GM23338 (cell line): ENCODE measurements at regions not wholly inside any gene's neighbourhood (a gene's known extent, or its start where the extent isn't known, plus 50 kb on each side); places are given as distances from the start of the nearest gene placed in this dataset.

ENCODE experiments used
- ATAC-seq: fragments of 200-7000 bp; cut with Tn5 transposase; 3 replicates; pipeline ENCODE4 v1.9.1; 2020
- DNase-seq: peaks from one replicate; pipeline ENCODE4 v3.0.0-alpha.2; 2015; ENCODE audit warnings: low spot score
- H2AFZ ChIP-seq: fragments of 200-600 bp; sonication (generic); 2 replicates; pipeline ENCODE4 v1.8.0; 2016; ENCODE audit warnings: antibody characterized with exemption, mild to moderate bottlenecking, moderate library complexity
- H3F3A ChIP-seq: fragments of 200-600 bp; sonication (generic); replicated peaks from 2 replicates; pipeline ENCODE4 v1.8.0; 2017; ENCODE audit warnings: antibody characterized with exemption, mixed run types, low read depth
- H3K27ac ChIP-seq: fragments of 200-600 bp; sonication (generic); 2 replicates; pipeline ENCODE4 v1.6.1; 2016; ENCODE audit warnings: low read depth
- H3K27me3 ChIP-seq: fragments of 200-600 bp; sonication (generic); 2 replicates; pipeline ENCODE4 v1.8.0; 2016; ENCODE audit warnings: mild to moderate bottlenecking, mixed run types, moderate library complexity; ENCODE audit not compliant: insufficient read depth
- H3K36me3 ChIP-seq: fragments of 200-600 bp; sonication (generic); 2 replicates; pipeline ENCODE4 v1.8.0; 2016; ENCODE audit warnings: mild to moderate bottlenecking; ENCODE audit not compliant: insufficient read depth
- H3K4me1 ChIP-seq: fragments of 200-600 bp; sonication (generic); 2 replicates; pipeline ENCODE4 v1.8.0; 2016; ENCODE audit warnings: mild to moderate bottlenecking, moderate library complexity; ENCODE audit not compliant: insufficient read depth
- H3K4me2 ChIP-seq: fragments of 200-600 bp; sonication (generic); 2 replicates; pipeline ENCODE4 v1.7.1; 2017; ENCODE audit warnings: mixed run types
- H3K4me3 ChIP-seq: fragments of 200-600 bp; sonication (generic); 2 replicates; pipeline ENCODE4 v1.6.1; 2016; ENCODE audit warnings: mixed run types
- H3K79me2 ChIP-seq: fragments of 200-600 bp; sonication (generic); replicated peaks from 2 replicates; pipeline ENCODE4 v1.8.0; 2017; ENCODE audit warnings: mild to moderate bottlenecking; ENCODE audit not compliant: insufficient read depth
- H3K9me2 ChIP-seq: fragments of 200-600 bp; sonication (generic); 2 replicates; pipeline ENCODE4 v1.8.0; 2017; ENCODE audit not compliant: insufficient read depth
- H4K20me1 ChIP-seq: fragments of 200-600 bp; sonication (generic); replicated peaks from 2 replicates; pipeline ENCODE4 v1.8.0; 2017; ENCODE audit warnings: mild to moderate bottlenecking; ENCODE audit not compliant: insufficient read depth
- H3K27ac Mint-ChIP-seq: 2 replicates; pipeline ENCODE4 v1.8.0; 2020; ENCODE audit warnings: inconsistent platforms, mild to moderate bottlenecking, moderate library complexity, mixed read lengths
- H3K27me3 Mint-ChIP-seq: 3 replicates; pipeline ENCODE4 v1.8.0; 2022; ENCODE audit warnings: low read depth, mild to moderate bottlenecking, moderate library complexity, mixed read lengths, inconsistent platforms; ENCODE audit not compliant: insufficient read depth, poor library complexity
- H3K36me3 Mint-ChIP-seq: 3 replicates; pipeline ENCODE4 v1.8.0; 2021; ENCODE audit warnings: low read depth, mild to moderate bottlenecking, inconsistent platforms, moderate library complexity, mixed read lengths
- H3K4me1 Mint-ChIP-seq: 3 replicates; pipeline ENCODE4 v1.8.0; 2020; ENCODE audit warnings: mild to moderate bottlenecking, inconsistent platforms, mixed read lengths
- H3K4me3 Mint-ChIP-seq: 3 replicates; pipeline ENCODE4 v1.8.0; 2021; ENCODE audit warnings: moderate library complexity, mild to moderate bottlenecking, inconsistent platforms, mixed read lengths
- H3K9me3 Mint-ChIP-seq: 3 replicates; pipeline ENCODE4 v1.8.0; 2020; ENCODE audit warnings: moderate library complexity, mild to moderate bottlenecking, inconsistent platforms, mixed read lengths
- CREB1 ChIP-seq: fragments of 250-450 bp; sonication (Bioruptor Pico); IDR thresholded peaks from 2 replicates; pipeline ENCODE4 v1.5.0; 2020; ENCODE audit warnings: low read depth, mild to moderate bottlenecking, moderate library complexity
- CTCF ChIP-seq, 2 experiments: fragments of 200-600 bp in 1 of 2; sonication (generic) in 1 of 2; conservative IDR thresholded peaks; 2 replicates each; pipeline versions ENCODE4 v1.5.1 to v1.6.1; 2016 to 2017; ENCODE audit warnings: antibody characterized with exemption in 2 of 2, low read depth in 2 of 2, mild to moderate bottlenecking in 2 of 2, moderate library complexity in 1 of 2
- ETS1 ChIP-seq: IDR thresholded peaks from 2 replicates; pipeline ENCODE4 v1.6.1; 2016; ENCODE audit warnings: antibody characterized with exemption
- EZH2 ChIP-seq: fragments of 200-600 bp; sonication (generic); IDR thresholded peaks from one replicate; pipeline ENCODE4 v1.8.0; 2017; ENCODE audit warnings: antibody characterized with exemption, mild to moderate bottlenecking, low read depth; ENCODE audit not compliant: unreplicated experiment
- EZH2phosphoT487 ChIP-seq: fragments of 200-600 bp; sonication (generic); IDR thresholded peaks from one replicate; pipeline ENCODE4 v1.8.1; 2018; ENCODE audit warnings: antibody characterized with exemption; ENCODE audit not compliant: unreplicated experiment
- JUNB ChIP-seq: IDR thresholded peaks from one replicate; pipeline ENCODE4 v1.6.1; 2016; ENCODE audit warnings: antibody characterized with exemption; ENCODE audit not compliant: unreplicated experiment
- NANOG ChIP-seq: IDR thresholded peaks from 2 replicates; pipeline ENCODE4 v1.6.1; 2016; ENCODE audit warnings: antibody characterized with exemption, borderline replicate concordance
- REST ChIP-seq: IDR thresholded peaks from one replicate; pipeline ENCODE4 v1.6.1; 2018; ENCODE audit warnings: antibody characterized with exemption; ENCODE audit not compliant: unreplicated experiment
- ZNF114 ChIP-seq: fragments of 250-450 bp; sonication (Bioruptor Pico); IDR thresholded peaks from 2 replicates; pipeline ENCODE4 v1.5.0; 2020; ENCODE audit warnings: mild to moderate bottlenecking, moderate library complexity
- ZNF331 ChIP-seq: fragments of 250-450 bp; sonication (Bioruptor Pico); IDR thresholded peaks from 2 replicates; pipeline ENCODE4 v1.5.0; 2020; ENCODE audit warnings: low read depth, mild to moderate bottlenecking, moderate library complexity

- Mint-ChIP-seq H3K27ac (no peak overlapping the region), H3K27me3 (peaks cover 8% of the 10 kb centered on the region), H3K9me3 (peaks cover 39% of the 10 kb centered on the region), H3K36me3 (peaks cover 13% of the 10 kb centered on the region; the same call in 2 of the 3 replicates), H3K4me1 (no peaks in the 10 kb centered on the region), H3K4me3 (no peak overlapping the region)
- Histone ChIP-seq H3K9me2 (no peaks in the 10 kb centered on the region), H3K4me2 (no peak overlapping the region), H3F3A (no peaks in the 10 kb centered on the region), H3K4me1 (no peaks in the 10 kb centered on the region), H2AFZ (no peak overlapping the region), H3K36me3 (no peaks in the 10 kb centered on the region), H3K79me2 (no peaks in the 10 kb centered on the region), H3K27ac (no peak overlapping the region), H4K20me1 (no peaks in the 10 kb centered on the region), H3K27me3 (no peaks in the 10 kb centered on the region), H3K4me3 (no peak overlapping the region)
- DNase-seq = no peak
- no peak for ATAC-seq
- TF ChIP-seq CREB1 (CRISPR knock-in tag) (no peak), NANOG (no peak), ZNF331 (CRISPR knock-in tag) (no peak), ZNF114 (CRISPR knock-in tag) (no peak)
Measured at GRCh38 chr2:121159291-121160071, 125.5 kb downstream of the TFCP2L1 start.

- H3K27me3 Mint-ChIP-seq = peaks cover 6% of the 10 kb centered on the region
- Histone ChIP-seq H3K4me1 (no peaks in the 10 kb centered on the region), H3K27ac (no peak overlapping the region), H3K27me3 (no peaks in the 10 kb centered on the region), H3K9me2 (no peaks in the 10 kb centered on the region), H3K4me3 (no peak overlapping the region), H3K79me2 (no peaks in the 10 kb centered on the region), H3K4me2 (no peak overlapping the region), H4K20me1 (no peaks in the 10 kb centered on the region), H3K36me3 (no peaks in the 10 kb centered on the region), H3F3A (no peaks in the 10 kb centered on the region), H2AFZ (no peak overlapping the region)
- peaks cover 36% of the 10 kb centered on the region for H3K9me3 Mint-ChIP-seq
- DNase-seq = no peak
- ATAC-seq = no peak
- no peaks in the 10 kb centered on the region for H3K4me1 Mint-ChIP-seq
- H3K4me3 Mint-ChIP-seq = no peak overlapping the region
- H3K27ac Mint-ChIP-seq = no peak overlapping the region
- H3K36me3 Mint-ChIP-seq = peaks cover 13% of the 10 kb centered on the region; the same call in 2 of the 3 replicates
- no peak for TF ChIP-seq CREB1 (CRISPR knock-in tag)
- TF ChIP-seq ZNF114 (CRISPR knock-in tag) = no peak
- TF ChIP-seq EZH2phosphoT487 = no peak
- TF ChIP-seq REST = no peak
- TF ChIP-seq CTCF (conservative IDR thresholded peaks at IDR 0.05; ENCODE audit: low read depth in 2 of 2) = no peak
- TF ChIP-seq EZH2 = no peak
- no peak for TF ChIP-seq JUNB
- no peak for TF ChIP-seq ZNF331 (CRISPR knock-in tag)
- no peak for TF ChIP-seq ETS1
Measured at GRCh38 chr2:121160366-121160765, 124.6 kb downstream of the TFCP2L1 start.
